ENCODE measurements at regions not wholly inside any gene's neighbourhood (a gene's known extent, or its start where the extent isn't known, plus 50 kb on each side); places are given as distances from the start of the nearest gene placed in this dataset.
"Not testable (repeated sequence)": the region's sequence is repeated elsewhere in the genome, so short reads cannot be mapped to it uniquely, and the experiment has no call there.

- peak in 1 of 5 donors; percentile 61 for DNase-seq
Measured at GRCh38 chr14:71400871-71401321, 493.6 kb downstream of the PCNX1 start.

GRCh38 chr14:71402415-71402814, 495.2 kb downstream of the PCNX1 start:
- not testable (repeated sequence) for DNase-seq

- peak in 2 of 5 donors; percentile 4 to 73 for DNase-seq
Measured at GRCh38 chr14:71403656-71404055, 496.4 kb downstream of the PCNX1 start.

GRCh38 chr14:71405676-71406075, 498.4 kb downstream of the PCNX1 start:
- no peak for DNase-seq

GRCh38 chr14:71408362-71409030, 501.2 kb downstream of the PCNX1 start:
- DNase-seq: no peak

- DNase-seq: no peak
Measured at GRCh38 chr14:71410578-71411284, 503.5 kb downstream of the PCNX1 start.

- DNase-seq: no peak
Measured at GRCh38 chr14:71411285-71411595, 504.0 kb downstream of the PCNX1 start.

GRCh38 chr14:71411738-71412137, 504.5 kb downstream of the PCNX1 start:
- no peak for DNase-seq

GRCh38 chr14:71414631-71415403, 507.6 kb downstream of the PCNX1 start:
- DNase-seq: no peak

GRCh38 chr14:71415404-71415690, 508.1 kb downstream of the PCNX1 start:
- DNase-seq: no peak

- DNase-seq: no peak
Measured at GRCh38 chr14:71416392-71416791, 509.1 kb downstream of the PCNX1 start.

GRCh38 chr14:71418532-71419245, 511.4 kb downstream of the PCNX1 start:
- no peak for DNase-seq

- no peak for DNase-seq
Measured at GRCh38 chr14:71423481-71423880, 508.7 kb upstream of the RGS6 start.

- no peak for DNase-seq
Measured at GRCh38 chr14:71424941-71425340, 507.3 kb upstream of the RGS6 start.

- no peak for DNase-seq
Measured at GRCh38 chr14:71426001-71426400, 506.2 kb upstream of the RGS6 start.

- DNase-seq: no peak
Measured at GRCh38 chr14:71429902-71430301, 502.3 kb upstream of the RGS6 start.

- no peak for DNase-seq
Measured at GRCh38 chr14:71430321-71430677, 501.9 kb upstream of the RGS6 start.

GRCh38 chr14:71430678-71431376, 501.4 kb upstream of the RGS6 start:
- no peak for DNase-seq

GRCh38 chr14:71432334-71433110, 499.7 kb upstream of the RGS6 start:
- no peak for DNase-seq

GRCh38 chr14:71433303-71433702, 498.9 kb upstream of the RGS6 start:
- DNase-seq: no peak

GRCh38 chr14:71435641-71436040, 496.6 kb upstream of the RGS6 start:
- DNase-seq: not testable (repeated sequence)

- no peak for DNase-seq
Measured at GRCh38 chr14:71437870-71438269, 494.4 kb upstream of the RGS6 start.

Measured in T-helper 1 cell (primary cell).